ENCODE measurements at regions not wholly inside any gene's neighbourhood (a gene's known extent, or its start where the extent isn't known, plus 50 kb on each side); places are given as distances from the start of the nearest gene placed in this dataset.

DNA sequence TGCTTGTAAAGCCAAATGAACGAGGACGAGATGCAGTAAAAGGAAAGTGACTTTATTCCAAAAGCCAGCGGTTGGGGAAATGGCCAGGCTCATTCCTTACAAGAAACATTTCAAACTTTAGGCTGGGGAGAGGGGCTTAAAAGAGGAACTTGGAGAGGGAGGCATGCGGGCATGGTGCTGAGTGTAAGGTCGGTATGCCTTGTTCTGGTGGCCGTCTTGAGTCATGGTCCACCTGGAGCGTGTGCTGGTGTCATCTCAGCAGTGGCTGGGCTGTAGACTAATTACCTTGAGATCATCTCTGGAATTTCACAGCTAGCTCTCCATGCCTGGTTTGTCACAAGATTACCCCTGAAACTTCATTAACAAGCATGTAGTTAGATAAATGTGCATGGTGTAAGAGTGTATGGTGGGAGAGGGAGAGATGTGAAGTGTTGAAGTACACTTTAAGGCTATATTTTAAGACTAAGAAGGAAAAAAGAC is 156.4 kb upstream of the PFN2 start:
- TF ChIP-seq, protein P1, sequence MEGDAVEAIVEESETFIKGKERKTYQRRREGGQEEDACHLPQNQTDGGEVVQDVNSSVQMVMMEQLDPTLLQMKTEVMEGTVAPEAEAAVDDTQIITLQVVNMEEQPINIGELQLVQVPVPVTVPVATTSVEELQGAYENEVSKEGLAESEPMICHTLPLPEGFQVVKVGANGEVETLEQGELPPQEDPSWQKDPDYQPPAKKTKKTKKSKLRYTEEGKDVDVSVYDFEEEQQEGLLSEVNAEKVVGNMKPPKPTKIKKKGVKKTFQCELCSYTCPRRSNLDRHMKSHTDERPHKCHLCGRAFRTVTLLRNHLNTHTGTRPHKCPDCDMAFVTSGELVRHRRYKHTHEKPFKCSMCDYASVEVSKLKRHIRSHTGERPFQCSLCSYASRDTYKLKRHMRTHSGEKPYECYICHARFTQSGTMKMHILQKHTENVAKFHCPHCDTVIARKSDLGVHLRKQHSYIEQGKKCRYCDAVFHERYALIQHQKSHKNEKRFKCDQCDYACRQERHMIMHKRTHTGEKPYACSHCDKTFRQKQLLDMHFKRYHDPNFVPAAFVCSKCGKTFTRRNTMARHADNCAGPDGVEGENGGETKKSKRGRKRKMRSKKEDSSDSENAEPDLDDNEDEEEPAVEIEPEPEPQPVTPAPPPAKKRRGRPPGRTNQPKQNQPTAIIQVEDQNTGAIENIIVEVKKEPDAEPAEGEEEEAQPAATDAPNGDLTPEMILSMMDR (IDR thresholded peaks at IDR 0.05): no peak
- TF ChIP-seq POLR2A (IDR thresholded peaks at IDR 0.05) (no peak), POLR2AphosphoS5 (IDR thresholded peaks at IDR 0.05; ENCODE audit: insufficient read depth in 1 of 2, low read depth in 1 of 2) (no peak)
